Medulla oblongata (tissue), 1 donor: ENCODE measurements at regions not wholly inside any gene's neighbourhood (a gene's known extent, or its start where the extent isn't known, plus 50 kb on each side); places are given as distances from the start of the nearest gene placed in this dataset.
A peak's percentile ranks its signal among the peaks of the same experiment; 100 is the strongest.
"Not testable (repeated sequence)": the region's sequence is repeated elsewhere in the genome, so short reads cannot be mapped to it uniquely, and the experiment has no call there.

Experiments used
- DNase-seq: peaks from one replicate; pipeline ENCODE4 v3.0.0-alpha.2; 2015; ENCODE audit errors: extremely low spot score

- peak; percentile 88 for DNase-seq
Observed at GRCh38 chr2:129347486-129348217, 631.8 kb upstream of the RAB6C start.

- DNase-seq: no peak
Observed at GRCh38 chr2:129354631-129355030, 624.8 kb upstream of the RAB6C start.

DNA sequence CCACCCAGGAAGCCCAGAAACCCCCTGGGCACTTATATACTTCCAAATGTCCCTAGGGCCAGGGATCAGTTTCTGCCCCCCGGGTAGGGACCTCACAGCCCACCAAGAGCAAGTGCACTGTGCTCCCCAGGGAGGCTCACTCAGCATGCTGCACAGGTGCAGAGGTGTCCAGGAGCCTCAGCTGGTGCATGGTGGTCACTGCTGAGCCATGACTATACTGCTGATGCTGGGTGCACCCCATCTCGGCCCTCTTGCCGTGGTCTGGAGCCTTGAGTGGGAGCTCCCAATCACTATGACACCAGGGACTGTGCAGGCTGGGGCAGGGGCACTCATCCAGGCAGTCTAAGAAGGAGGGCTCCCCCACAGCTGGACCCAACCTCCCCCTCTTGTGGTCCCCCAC, 617.8 kb upstream of the RAB6C start:
- DNase-seq: no peak

GRCh38 chr2:129366263-129366662, 613.2 kb upstream of the RAB6C start:
- DNase-seq: no peak

DNA sequence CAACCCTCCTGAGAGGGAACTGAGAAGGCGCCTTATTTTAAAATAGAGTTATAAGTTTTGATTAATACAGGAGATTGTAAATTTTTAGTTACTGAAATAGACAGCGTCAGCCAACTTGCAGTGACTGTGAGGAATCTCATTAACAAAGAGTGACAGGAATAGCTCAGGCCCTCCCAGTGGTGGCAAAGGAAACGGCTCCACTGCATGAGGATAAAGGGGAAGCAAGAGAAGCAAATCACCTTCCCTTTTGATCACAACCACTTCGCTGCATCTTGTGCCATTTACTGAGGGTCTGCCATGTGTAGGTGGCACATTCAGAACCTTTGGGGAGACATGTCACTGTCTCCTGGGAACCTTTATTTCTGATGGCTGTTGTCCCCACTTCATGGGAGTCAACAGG, 612.4 kb upstream of the RAB6C start:
- peak; percentile 11 for DNase-seq

- DNase-seq: no peak
Observed at GRCh38 chr2:129369437-129369836, 610.0 kb upstream of the RAB6C start.

DNA sequence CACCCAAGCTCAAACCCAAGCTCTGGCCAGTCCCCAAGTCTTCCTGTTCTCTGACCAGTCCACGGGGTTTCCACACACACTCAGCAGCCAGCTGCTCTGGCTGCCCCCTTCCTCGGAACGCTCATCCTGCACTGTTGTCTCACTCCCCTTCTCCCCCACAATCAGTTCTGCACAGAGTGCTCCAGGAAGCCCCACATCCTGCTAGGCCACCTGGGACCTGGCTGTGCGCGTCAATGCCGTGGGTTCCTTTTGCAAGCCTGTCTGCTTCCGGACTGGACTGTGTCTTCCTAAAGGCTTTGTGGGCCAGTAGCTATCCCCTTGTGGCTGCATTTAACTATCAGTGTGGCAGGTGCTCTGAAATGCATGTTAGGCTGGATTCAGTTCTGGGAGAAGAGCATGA, 605.0 kb upstream of the RAB6C start:
- no peak for DNase-seq

DNA sequence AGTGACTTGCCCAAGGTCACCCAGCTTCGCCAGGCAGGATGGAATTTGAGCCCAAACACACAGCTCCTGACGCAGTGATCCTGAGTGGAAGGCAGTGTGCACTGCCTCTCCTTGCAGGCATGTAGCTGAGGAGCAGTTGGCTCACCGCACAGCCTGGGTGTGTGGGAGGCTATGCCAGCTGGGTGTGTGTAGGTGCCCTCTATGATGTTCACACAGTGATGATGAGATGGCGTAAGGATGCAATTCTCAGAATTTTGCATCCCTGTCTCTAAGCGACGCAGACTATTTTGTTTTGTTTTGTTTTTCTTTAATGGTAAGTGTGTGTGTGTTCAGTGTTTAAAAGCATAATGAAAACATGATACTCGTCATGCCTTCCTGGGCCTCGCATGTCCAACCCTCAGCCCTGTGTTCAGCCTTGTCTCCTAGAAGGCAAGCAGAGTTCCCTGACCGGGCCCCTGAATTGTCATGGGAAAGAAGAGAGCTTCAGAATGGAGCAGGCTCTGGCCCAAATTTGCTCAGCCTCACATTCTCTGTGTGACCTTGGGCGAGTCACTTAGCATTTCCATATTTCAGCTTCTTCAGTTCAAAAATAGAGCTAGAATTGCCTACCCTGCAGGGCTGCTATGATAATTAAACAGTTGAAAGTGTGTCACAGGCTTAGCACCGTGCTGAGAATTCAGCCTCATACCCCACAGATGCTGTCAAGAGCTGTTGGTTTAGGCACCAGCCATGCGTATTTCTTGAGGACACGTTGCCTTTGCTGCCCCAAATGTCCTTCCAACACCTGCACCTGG, 603.6 kb upstream of the RAB6C start:
- no peak for DNase-seq

- no peak for DNase-seq
Observed at GRCh38 chr2:129376426-129377077, 602.9 kb upstream of the RAB6C start.

- no peak for DNase-seq
Observed at GRCh38 chr2:129377078-129377469, 602.4 kb upstream of the RAB6C start.

- no peak for DNase-seq
Observed at GRCh38 chr2:129378186-129378585, 601.3 kb upstream of the RAB6C start.

DNA sequence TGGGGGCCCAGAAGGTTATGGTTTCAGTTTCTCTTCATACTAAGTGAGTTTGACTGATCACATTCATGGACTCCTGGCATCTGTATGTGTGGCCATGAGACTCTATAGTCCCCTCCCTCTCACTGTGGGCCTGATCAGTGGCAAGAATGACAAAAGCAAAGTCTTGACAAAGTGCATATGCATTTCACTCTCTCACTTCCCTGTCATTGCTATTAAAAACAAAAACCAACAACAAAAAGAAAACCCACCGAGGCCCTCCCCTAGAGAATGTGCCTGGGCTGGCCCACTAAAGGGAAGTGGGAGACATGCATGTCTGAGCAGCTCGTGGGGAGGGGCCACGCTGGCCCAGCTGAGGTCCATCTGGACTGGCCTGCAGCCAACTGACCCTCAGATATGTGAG, 600.1 kb upstream of the RAB6C start:
- DNase-seq: peak; percentile 17

DNA sequence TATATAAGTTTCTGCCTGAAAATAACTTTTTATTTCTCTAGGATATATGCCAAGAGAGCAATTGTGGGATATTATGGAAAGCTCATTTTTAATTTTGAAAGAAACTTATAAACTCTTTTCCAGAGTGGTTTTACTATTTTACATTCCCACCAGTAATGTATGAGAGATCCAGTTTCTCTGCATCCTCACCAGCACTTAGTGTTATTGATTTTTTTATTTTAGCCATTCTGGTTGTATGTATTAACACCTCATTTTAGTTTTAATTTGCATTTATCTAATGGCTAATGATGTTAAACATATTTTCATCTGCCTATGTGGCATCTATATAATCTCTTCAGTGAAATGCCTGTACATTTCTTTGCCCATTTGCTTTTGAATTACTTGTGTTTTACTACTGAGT, 597.7 kb upstream of the RAB6C start:
- DNase-seq: no peak

DNA sequence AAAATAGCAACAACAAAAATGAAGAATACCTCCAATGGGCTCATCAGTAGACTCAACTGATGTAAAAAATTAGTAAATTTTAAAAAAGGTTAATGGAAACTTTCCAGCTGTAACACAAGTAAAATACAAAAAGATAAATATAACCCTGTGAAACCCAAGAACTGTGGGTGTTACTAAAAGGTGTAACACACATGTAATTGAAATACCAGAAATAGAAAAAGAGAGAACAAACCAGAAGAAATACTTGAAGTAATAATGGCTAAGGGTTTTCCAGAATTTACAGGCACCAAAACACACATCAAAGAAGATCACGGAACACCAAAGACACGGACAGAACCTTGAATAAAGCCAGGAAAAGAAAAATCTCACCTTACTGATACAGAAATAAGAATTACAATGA, 590.6 kb upstream of the RAB6C start:
- no peak for DNase-seq

- no peak for DNase-seq
Observed at GRCh38 chr2:129393816-129394215, 585.6 kb upstream of the RAB6C start.

GRCh38 chr2:129396980-129397599, 582.4 kb upstream of the RAB6C start:
- peak; percentile 56 for DNase-seq

DNA sequence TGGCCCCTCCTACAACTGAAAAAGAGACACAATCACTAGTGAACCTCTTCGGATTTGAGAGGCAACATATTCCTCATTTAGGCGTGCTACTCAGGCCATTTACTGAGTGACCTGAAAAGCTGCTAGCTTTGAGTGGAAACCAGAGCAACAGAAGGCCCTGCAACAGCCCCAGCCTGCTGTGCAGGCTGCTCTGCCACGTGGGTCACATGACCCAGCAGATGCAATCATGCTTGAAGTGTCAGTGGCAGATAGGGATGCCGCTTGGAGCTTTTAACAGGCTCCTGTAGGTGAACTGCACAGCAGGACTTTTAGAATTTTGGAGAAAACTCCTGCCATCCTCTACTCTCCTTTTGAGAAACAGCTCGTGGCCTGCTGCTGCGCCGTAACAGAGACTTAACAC, 578.6 kb upstream of the RAB6C start:
- no peak for DNase-seq

DNA sequence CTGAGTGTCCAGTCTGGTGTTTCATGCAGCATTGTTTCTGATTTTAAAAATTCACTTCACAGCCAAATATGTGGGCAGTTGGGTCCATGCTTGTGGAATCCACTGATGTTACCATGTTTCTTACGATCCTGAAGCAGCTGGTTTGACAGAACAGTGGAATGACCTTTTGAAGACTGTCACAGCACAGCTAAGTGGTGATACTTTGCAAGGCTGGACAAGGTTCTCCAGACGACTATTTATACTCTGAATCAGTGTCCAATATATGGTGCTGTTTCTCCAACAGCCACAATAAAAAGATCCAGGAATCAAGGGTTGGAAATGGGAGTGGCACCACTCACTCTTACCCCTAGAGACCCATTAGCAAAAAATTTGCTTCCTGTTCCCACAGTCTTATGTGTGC, 577.4 kb upstream of the RAB6C start:
- DNase-seq: no peak

- no peak for DNase-seq
Observed at GRCh38 chr2:129404000-129404685, 575.3 kb upstream of the RAB6C start.

DNA sequence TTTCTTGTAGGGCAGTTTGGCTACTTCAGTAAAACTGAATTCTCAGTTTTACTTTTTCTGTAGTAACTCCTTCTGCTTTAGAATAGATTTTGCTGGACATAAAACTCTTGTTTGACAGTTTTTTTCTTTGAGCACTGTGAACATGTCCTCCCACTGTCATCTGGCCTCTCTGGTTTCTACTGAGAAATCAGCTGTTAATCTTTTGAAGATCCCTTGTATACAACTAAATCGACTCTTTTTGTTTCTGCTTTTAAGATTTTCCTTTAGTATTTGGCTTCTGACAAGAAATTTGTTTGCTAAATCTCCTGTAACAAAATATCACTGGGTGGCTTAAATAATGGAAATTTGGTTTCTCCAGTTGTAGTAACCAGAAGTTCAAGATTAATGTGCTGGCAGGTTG, 570.9 kb upstream of the RAB6C start:
- DNase-seq: no peak

DNA sequence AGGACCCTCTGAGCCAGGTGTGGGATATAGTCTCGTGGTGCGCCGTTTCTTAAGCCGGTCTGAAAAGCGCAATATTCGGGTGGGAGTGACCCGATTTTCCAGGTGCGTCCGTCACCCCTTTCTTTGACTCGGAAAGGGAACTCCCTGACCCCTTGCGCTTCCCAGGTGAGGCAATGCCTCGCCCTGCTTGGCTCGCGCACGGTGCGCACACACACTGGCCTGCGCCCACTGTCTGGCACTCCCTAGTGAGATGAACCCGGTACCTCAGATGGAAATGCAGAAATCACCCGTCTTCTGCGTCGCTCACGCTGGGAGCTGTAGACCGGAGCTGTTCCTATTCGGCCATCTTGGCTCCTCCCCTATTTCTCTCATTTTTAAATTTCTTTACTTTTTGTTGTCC, 562.4 kb upstream of the RAB6C start:
- not testable (repeated sequence) for DNase-seq

DNA sequence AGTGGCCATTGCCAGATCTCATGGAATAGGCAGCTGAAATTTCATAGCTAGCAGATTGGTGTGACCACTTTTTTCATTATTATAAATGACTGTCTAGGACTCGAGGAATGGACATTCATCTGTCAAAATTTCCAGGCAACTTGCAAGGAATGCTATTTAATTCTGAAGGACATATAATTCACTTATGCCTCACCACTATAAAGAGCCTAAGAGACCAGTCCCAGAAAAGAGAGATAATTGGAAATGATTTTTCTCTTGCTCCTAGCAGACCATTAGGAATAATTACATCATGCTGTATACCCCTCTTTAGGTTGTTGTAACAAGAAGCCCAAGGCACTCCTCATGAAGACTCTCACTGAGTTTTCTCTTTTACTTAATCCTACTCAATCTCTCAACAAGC, 557.4 kb upstream of the RAB6C start:
- no peak for DNase-seq
